H9 (cell line): ENCODE measurements at regions not wholly inside any gene's neighbourhood (a gene's known extent, or its start where the extent isn't known, plus 50 kb on each side); places are given as distances from the start of the nearest gene placed in this dataset.

Experiments used
- DNase-seq: peaks from one replicate; pipeline ENCODE4 v3.0.0-alpha.2; 2017
- H2AFZ ChIP-seq: one replicate; pipeline ENCODE4 v1.6.1; 2013; ENCODE audit warnings: mild to moderate bottlenecking, low read length, control low read depth, moderate library complexity
- H2AK5ac ChIP-seq: 2 replicates; pipeline ENCODE4 v1.6.1; 2013; ENCODE audit warnings: low read length, control low read depth, mixed read lengths; ENCODE audit not compliant: insufficient read length
- H2BK120ac ChIP-seq: one replicate; pipeline ENCODE4 v1.6.1; 2013; ENCODE audit warnings: low read depth, mild to moderate bottlenecking, low read length, control low read depth, inconsistent platforms; ENCODE audit not compliant: poor library complexity, severe bottlenecking
- H2BK12ac ChIP-seq: 2 replicates; pipeline ENCODE4 v1.6.1; 2013; ENCODE audit warnings: low read length, control low read depth, mixed read lengths, low read depth; ENCODE audit not compliant: insufficient read length
- H2BK15ac ChIP-seq: 2 replicates; pipeline ENCODE4 v1.6.1; 2013; ENCODE audit warnings: low read depth, low read length, control low read depth
- H2BK20ac ChIP-seq: one replicate; pipeline ENCODE4 v1.6.1; 2013; ENCODE audit warnings: low read depth, mild to moderate bottlenecking, low read length, control low read depth, inconsistent platforms; ENCODE audit not compliant: poor library complexity, severe bottlenecking
- H2BK5ac ChIP-seq: 2 replicates; pipeline ENCODE4 v1.6.1; 2013; ENCODE audit warnings: low read length, control low read depth, mixed read lengths; ENCODE audit not compliant: insufficient read length
- H3K14ac ChIP-seq: 2 replicates; pipeline ENCODE4 v1.6.1; 2013; ENCODE audit warnings: low read length, control low read depth; ENCODE audit not compliant: insufficient read depth
- H3K18ac ChIP-seq: 2 replicates; pipeline ENCODE4 v1.6.1; 2013; ENCODE audit warnings: low read depth, mild to moderate bottlenecking, mixed read lengths, low read length, control low read depth; ENCODE audit not compliant: insufficient read length
- H3K23ac ChIP-seq: 2 replicates; pipeline ENCODE4 v1.6.1; 2013; ENCODE audit warnings: low read length, control low read depth, mixed read lengths, low read depth; ENCODE audit not compliant: insufficient read length
- H3K23me2 ChIP-seq: 2 replicates; pipeline ENCODE4 v1.6.1; 2013; ENCODE audit warnings: low read depth, mild to moderate bottlenecking, mixed read lengths, low read length, control low read depth; ENCODE audit not compliant: insufficient read length, poor library complexity, severe bottlenecking
- H3K27ac ChIP-seq: 2 replicates; pipeline ENCODE4 v1.5.1; 2013; ENCODE audit warnings: low read length, control low read depth, mixed read lengths, low read depth; ENCODE audit not compliant: insufficient read length
- H3K27me3 ChIP-seq: 2 replicates; pipeline ENCODE4 v1.6.1; 2013; ENCODE audit warnings: low read length, control low read depth, inconsistent platforms; ENCODE audit not compliant: insufficient read depth
- H3K4ac ChIP-seq: 2 replicates; pipeline ENCODE4 v1.6.1; 2013; ENCODE audit warnings: low read depth, mild to moderate bottlenecking, control low read depth, inconsistent platforms, low read length, moderate library complexity
- H3K4me1 ChIP-seq: 2 replicates; pipeline ENCODE4 v1.6.1; 2013; ENCODE audit warnings: low read length, control low read depth, inconsistent platforms; ENCODE audit not compliant: insufficient read depth
- H3K4me2 ChIP-seq: 2 replicates; pipeline ENCODE4 v1.6.1; 2013; ENCODE audit warnings: low read length, control low read depth, mixed read lengths; ENCODE audit not compliant: insufficient read length, insufficient read depth
- H3K56ac ChIP-seq: 2 replicates; pipeline ENCODE4 v1.6.1; 2013; ENCODE audit warnings: low read depth, mild to moderate bottlenecking, mixed read lengths, low read length, control low read depth; ENCODE audit not compliant: insufficient read length
- H3K79me1 ChIP-seq: 2 replicates; pipeline ENCODE4 v1.6.1; 2013; ENCODE audit warnings: low read depth, mild to moderate bottlenecking, moderate library complexity, low read length, control low read depth, inconsistent platforms; ENCODE audit not compliant: insufficient read depth, poor library complexity, severe bottlenecking
- H3K79me2 ChIP-seq: 2 replicates; pipeline ENCODE4 v1.6.1; 2013; ENCODE audit warnings: low read length, control low read depth, inconsistent platforms; ENCODE audit not compliant: insufficient read depth
- H3K9ac ChIP-seq: 2 replicates; pipeline ENCODE4 v1.6.1; 2013; ENCODE audit warnings: low read length, control low read depth, mixed read lengths; ENCODE audit not compliant: insufficient read length; ENCODE audit errors: extremely low read depth
- H3K9me3 ChIP-seq: one replicate; pipeline ENCODE4 v1.6.1; 2013; ENCODE audit warnings: low read depth, low read length, inconsistent platforms; ENCODE audit not compliant: control insufficient read depth
- H3T11ph ChIP-seq: one replicate; pipeline ENCODE4 v1.6.1; 2013; ENCODE audit warnings: mild to moderate bottlenecking, low read length, control low read depth, inconsistent platforms
- H4K20me1 ChIP-seq: one replicate; pipeline ENCODE4 v1.6.1; 2013; ENCODE audit not compliant: control insufficient read depth, insufficient read length, insufficient read depth
- H4K5ac ChIP-seq: 2 replicates; pipeline ENCODE4 v1.6.1; 2013; ENCODE audit warnings: low read depth, mild to moderate bottlenecking, mixed read lengths, low read length, control low read depth; ENCODE audit not compliant: insufficient read length
- H4K8ac ChIP-seq: replicated peaks from 2 replicates; pipeline ENCODE4 v1.6.1; 2013; ENCODE audit warnings: low read length, control low read depth, mixed read lengths, low read depth; ENCODE audit not compliant: insufficient read length
- H4K91ac ChIP-seq: 2 replicates; pipeline ENCODE4 v1.6.1; 2013; ENCODE audit warnings: low read depth, mild to moderate bottlenecking, moderate library complexity, mixed read lengths, low read length, control low read depth; ENCODE audit not compliant: insufficient read length
- H3K27ac Mint-ChIP-seq, 3 experiments: 2 replicates in 2 of 3; 3 replicates in 1 of 3; pipeline ENCODE4 v1.8.0; 2020 to 2021; ENCODE audit warnings: mixed read lengths in 3 of 3, mild to moderate bottlenecking in 1 of 3, moderate library complexity in 1 of 3
- H3K27me3 Mint-ChIP-seq: 2 replicates; pipeline ENCODE4 v1.8.0; 2021; ENCODE audit warnings: low read depth, mild to moderate bottlenecking, moderate library complexity, mixed read lengths
- H3K36me3 Mint-ChIP-seq, 3 experiments: 2 replicates in 2 of 3; 3 replicates in 1 of 3; pipeline ENCODE4 v1.8.0; 2020 to 2021; ENCODE audit warnings: low read depth in 3 of 3, mixed read lengths in 3 of 3; ENCODE audit not compliant: insufficient read depth in 1 of 3
- H3K4me1 Mint-ChIP-seq, 2 experiments: 2 replicates each; pipeline ENCODE4 v1.8.0; 2020; ENCODE audit warnings: mixed read lengths in 2 of 2
- H3K4me3 Mint-ChIP-seq, 2 experiments: 2 replicates in 1 of 2; 3 replicates in 1 of 2; pipeline ENCODE4 v1.8.0; 2020 to 2021; ENCODE audit warnings: mild to moderate bottlenecking in 2 of 2, mixed read lengths in 2 of 2, moderate library complexity in 1 of 2
- H3K9me3 Mint-ChIP-seq, 2 experiments: 2 replicates in 1 of 2; 3 replicates in 1 of 2; pipeline ENCODE4 v1.8.0; 2020; ENCODE audit warnings: mild to moderate bottlenecking in 2 of 2, mixed read lengths in 2 of 2, moderate library complexity in 1 of 2
- WGBS: extraction: QIAGEN DNeasy Blood & Tissue Kit; methylation state at CpG from one replicate; pipeline ENCODE4 v1.1.7; 2013; ENCODE audit warnings: missing lambda C conversion rate, low lambda C conversion rate, mixed read lengths; ENCODE audit not compliant: insufficient read length; ENCODE audit errors: extremely low coverage; 5-methylcytosine and 5-hydroxymethylcytosine counted together
- TF ChIP-seq, protein P1 (sequence below): fragments of 200-600 bp; sonication (generic); conservative IDR thresholded peaks from 3 replicates; pipeline ENCODE4 v1.8.0; 2021; ENCODE audit warnings: antibody characterized with exemption, mild to moderate bottlenecking

DNA sequence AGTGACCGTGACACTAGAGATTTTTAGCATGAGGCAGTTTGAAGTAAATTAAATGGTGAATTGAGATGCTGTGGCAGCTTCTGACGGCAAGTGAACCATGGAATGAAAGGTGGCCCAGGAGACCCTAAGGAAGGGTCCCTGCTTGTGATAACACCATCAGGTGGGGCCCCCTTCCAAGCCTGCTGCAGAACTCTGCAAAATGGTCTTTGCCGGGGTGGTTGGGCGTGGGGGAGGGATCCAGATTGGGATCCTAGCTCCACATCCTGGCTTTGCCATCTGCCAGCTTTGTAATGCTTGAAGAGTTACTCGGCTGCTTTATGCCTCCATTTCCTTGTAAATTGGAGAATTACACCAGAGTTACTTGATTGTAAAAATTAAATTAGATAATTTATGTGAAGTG, 222.6 kb upstream of the NFE2L3 start:
- H3K27ac ChIP-seq: no peak overlapping the region
- Mint-ChIP-seq H3K27ac (no peak overlapping the region), H3K9me3 (peaks cover 15% of the 10 kb centered on the region in 2 experiments), H3K36me3 (peaks cover 5 to 21% (median 5%) of the 10 kb centered on the region in 3 experiments; a peak in 5 of 7 replicates), H3K27me3 (peaks cover 1% of the 10 kb centered on the region), H3K4me1 (peaks cover 7 to 8% of the 10 kb centered on the region in 2 experiments), H3K4me3 (no peak overlapping the region)
- DNase-seq: no peak
- no peak overlapping the region for H2BK5ac ChIP-seq
- no peak overlapping the region for H2BK12ac ChIP-seq
- no peaks in the 10 kb centered on the region for H3K23me2 ChIP-seq
- H3K79me2 ChIP-seq: no peaks in the 10 kb centered on the region
- H4K20me1 ChIP-seq: no peaks in the 10 kb centered on the region
- H2BK20ac ChIP-seq: no peak overlapping the region
- H3K27me3 ChIP-seq: no peaks in the 10 kb centered on the region
- H3T11ph ChIP-seq: no peak overlapping the region
- TF ChIP-seq, protein P1, sequence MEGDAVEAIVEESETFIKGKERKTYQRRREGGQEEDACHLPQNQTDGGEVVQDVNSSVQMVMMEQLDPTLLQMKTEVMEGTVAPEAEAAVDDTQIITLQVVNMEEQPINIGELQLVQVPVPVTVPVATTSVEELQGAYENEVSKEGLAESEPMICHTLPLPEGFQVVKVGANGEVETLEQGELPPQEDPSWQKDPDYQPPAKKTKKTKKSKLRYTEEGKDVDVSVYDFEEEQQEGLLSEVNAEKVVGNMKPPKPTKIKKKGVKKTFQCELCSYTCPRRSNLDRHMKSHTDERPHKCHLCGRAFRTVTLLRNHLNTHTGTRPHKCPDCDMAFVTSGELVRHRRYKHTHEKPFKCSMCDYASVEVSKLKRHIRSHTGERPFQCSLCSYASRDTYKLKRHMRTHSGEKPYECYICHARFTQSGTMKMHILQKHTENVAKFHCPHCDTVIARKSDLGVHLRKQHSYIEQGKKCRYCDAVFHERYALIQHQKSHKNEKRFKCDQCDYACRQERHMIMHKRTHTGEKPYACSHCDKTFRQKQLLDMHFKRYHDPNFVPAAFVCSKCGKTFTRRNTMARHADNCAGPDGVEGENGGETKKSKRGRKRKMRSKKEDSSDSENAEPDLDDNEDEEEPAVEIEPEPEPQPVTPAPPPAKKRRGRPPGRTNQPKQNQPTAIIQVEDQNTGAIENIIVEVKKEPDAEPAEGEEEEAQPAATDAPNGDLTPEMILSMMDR: no peak
- no CpG with 5 or more reads among the region's 5 CpGs for WGBS
- H3K9me3 ChIP-seq: no peaks in the 10 kb centered on the region
- H3K56ac ChIP-seq: no peak overlapping the region
- no peak overlapping the region for H2BK120ac ChIP-seq
- H4K8ac ChIP-seq: no peak overlapping the region
- H3K18ac ChIP-seq: no peak overlapping the region
- no peak overlapping the region for H3K14ac ChIP-seq
- no peak overlapping the region for H2BK15ac ChIP-seq
- H2AK5ac ChIP-seq: no peak overlapping the region
- H3K4me2 ChIP-seq: no peak overlapping the region
- no peak overlapping the region for H3K4ac ChIP-seq
- no peak overlapping the region for H4K91ac ChIP-seq
- H3K4me1 ChIP-seq: no peaks in the 10 kb centered on the region; the same call in 1 of the 2 replicates
- no peak overlapping the region for H3K9ac ChIP-seq
- no peak overlapping the region for H2AFZ ChIP-seq
- H4K5ac ChIP-seq: no peak overlapping the region
- no peak overlapping the region for H3K23ac ChIP-seq
- no peaks in the 10 kb centered on the region for H3K79me1 ChIP-seq
